A549 (cell line): ENCODE measurements at regions not wholly inside any gene's neighbourhood (a gene's known extent, or its start where the extent isn't known, plus 50 kb on each side); places are given as distances from the start of the nearest gene placed in this dataset.

Source experiments
- ATAC-seq, 2 experiments: fragments of 200-7000 bp in 1 of 2; fragments of >200 bp in 1 of 2; cut with Nextera tagmentation in 1 of 2; cut with Tn5 transposase in 1 of 2; 3 replicates each; pipeline versions ENCODE4 v1.8.0 to v1.9.1; 2018 to 2020; ENCODE audit warnings: mild to moderate bottlenecking in 1 of 2, moderate library complexity in 1 of 2
- CTCF ChIA-PET: fragments of 300-600 bp; sonication (Branson Sonifier 250); formaldehyde crosslinking; extraction: SDS; loops from one replicate; lab custom pipeline; 2021; ENCODE audit warnings: antibody characterized with exemption, inconsistent platforms; lab: Yijun Ruan, JAX
- POLR2A ChIA-PET: fragments of 350-600 bp; formaldehyde crosslinking; extraction: SDS; loops from one replicate; lab custom pipeline; 2021; ENCODE audit warnings: antibody characterized with exemption, inconsistent platforms; lab: Yijun Ruan, JAX
- DNase-seq, 2 experiments: peaks; one replicate each; pipeline versions ENCODE4 v3.0.0 to v3.0.0-alpha.2; 2011 to 2016; ENCODE audit warnings: low read depth in 1 of 2, low spot score in 1 of 2
- FAIRE-seq: peaks from 2 replicates; lab custom pipeline; 2011; peaks lifted over from hg19 to GRCh38; lab: Jason Lieb, UNC
- H3K27ac ChIP-seq, 2 experiments: fragments of >200 bp; sonication (Bioruptor Twin); formaldehyde crosslinking; 3 replicates each; pipeline ENCODE4 v1.5.1; 2016 to 2017
- H3K4me1 ChIP-seq: fragments of >200 bp; sonication (Bioruptor Twin); formaldehyde crosslinking; 3 replicates; pipeline ENCODE4 v1.6.1; 2016
- H3K4me2 ChIP-seq: fragments of >200 bp; sonication (Bioruptor Twin); formaldehyde crosslinking; 3 replicates; pipeline ENCODE4 v1.6.1; 2016
- H3K4me3 ChIP-seq: fragments of >200 bp; sonication (Bioruptor Twin); formaldehyde crosslinking; 3 replicates; pipeline ENCODE4 v1.5.1; 2016
- H3K9me3 ChIP-seq: fragments of >200 bp; sonication (Bioruptor Twin); formaldehyde crosslinking; 3 replicates; pipeline ENCODE4 v1.6.1; 2016
- CBX2 ChIP-seq: fragments of 200-600 bp; sonication (generic); IDR thresholded peaks from 2 replicates; pipeline ENCODE4 v1.6.1; 2016; ENCODE audit warnings: low read depth, mild to moderate bottlenecking, borderline replicate concordance
- CEBPB ChIP-seq, 2 experiments: fragments of >200 bp in 1 of 2; sonication (Bioruptor Twin) in 1 of 2; formaldehyde crosslinking in 1 of 2; IDR thresholded peaks; 2 replicates each; pipeline ENCODE4 v1.6.1; 2012 to 2016
- CHD2 ChIP-seq: fragments of 150-350 bp; IDR thresholded peaks from 2 replicates; pipeline ENCODE4 v1.6.1; 2014; ENCODE audit warnings: low read length; ENCODE audit not compliant: partially characterized antibody
- CHD4 ChIP-seq: fragments of 200-600 bp; sonication (generic); IDR thresholded peaks from 2 replicates; pipeline ENCODE4 v1.6.1; 2016; ENCODE audit warnings: antibody characterized with exemption, mild to moderate bottlenecking, borderline replicate concordance
- EHMT2 ChIP-seq: fragments of 200-600 bp; sonication (generic); IDR thresholded peaks from 2 replicates; pipeline ENCODE4 v1.6.1; 2016; ENCODE audit warnings: antibody characterized with exemption, low read depth, mild to moderate bottlenecking, moderate library complexity
- ELK1 ChIP-seq: fragments of 150-350 bp; IDR thresholded peaks from 2 replicates; pipeline ENCODE4 v1.6.1; 2014; ENCODE audit warnings: low read depth, mild to moderate bottlenecking, low read length
- ESRRA ChIP-seq: fragments of 150-350 bp; IDR thresholded peaks from 2 replicates; pipeline ENCODE4 v1.6.1; 2014; ENCODE audit warnings: mild to moderate bottlenecking, low read length, borderline replicate concordance
- FOSB ChIP-seq: fragments of 250-450 bp; sonication (Bioruptor Pico); IDR thresholded peaks from 2 replicates; pipeline ENCODE4 v1.5.0; 2020; ENCODE audit warnings: mild to moderate bottlenecking, moderate library complexity
- FOSL2 ChIP-seq, 2 experiments: fragments of 450-650 bp in 1 of 2; fragments of >200 bp in 1 of 2; sonication (Bioruptor Twin) in 1 of 2; formaldehyde crosslinking; IDR thresholded peaks; 2 replicates each; pipeline versions ENCODE4 v1.5.0 to v1.6.1; 2016 to 2020; ENCODE audit warnings: mild to moderate bottlenecking in 1 of 2, moderate library complexity in 1 of 2
- GATA3 ChIP-seq: IDR thresholded peaks from 2 replicates; pipeline ENCODE4 v1.6.1; 2012; ENCODE audit warnings: borderline replicate concordance
- HDAC2 ChIP-seq: fragments of 200-600 bp; sonication (generic); IDR thresholded peaks from 2 replicates; pipeline ENCODE4 v1.6.1; 2016
- HMGXB4 ChIP-seq: fragments of 250-450 bp; sonication (Bioruptor Pico); IDR thresholded peaks from 2 replicates; pipeline ENCODE4 v1.5.0; 2021; ENCODE audit warnings: mild to moderate bottlenecking, moderate library complexity, borderline replicate concordance
- HOXB13 ChIP-seq: fragments of 250-450 bp; sonication (Bioruptor Pico); IDR thresholded peaks from 2 replicates; pipeline ENCODE4 v1.5.0; 2020; ENCODE audit warnings: low read depth, mild to moderate bottlenecking, moderate library complexity
- JUN ChIP-seq, 2 experiments: fragments of >200 bp; sonication (Bioruptor Twin); formaldehyde crosslinking; IDR thresholded peaks; 2 replicates in 1 of 2; 3 replicates in 1 of 2; pipeline ENCODE4 v1.6.1; 2016 to 2017
- KDM1A ChIP-seq: fragments of 200-600 bp; sonication (generic); IDR thresholded peaks from 2 replicates; pipeline ENCODE4 v1.6.1; 2016; ENCODE audit warnings: low read depth, mild to moderate bottlenecking
- MAZ ChIP-seq: fragments of 150-350 bp; IDR thresholded peaks from 2 replicates; pipeline ENCODE4 v1.6.1; 2014; ENCODE audit warnings: antibody characterized with exemption, low read depth, low read length, borderline replicate concordance
- NFE2L2 ChIP-seq: fragments of 150-350 bp; conservative IDR thresholded peaks from 2 replicates; pipeline ENCODE4 v1.6.1; 2014; ENCODE audit warnings: low read length
- PHF8 ChIP-seq: fragments of 200-600 bp; sonication (generic); IDR thresholded peaks from 2 replicates; pipeline ENCODE4 v1.6.1; 2016; ENCODE audit warnings: low read depth, mild to moderate bottlenecking, antibody characterized with exemption, moderate library complexity, borderline replicate concordance
- POLR2A ChIP-seq: IDR thresholded peaks from 2 replicates; pipeline ENCODE4 v1.6.1; 2012; ENCODE audit warnings: mild to moderate bottlenecking, low read length
- RCOR1 ChIP-seq: fragments of 150-350 bp; IDR thresholded peaks from 2 replicates; pipeline ENCODE4 v1.6.1; 2014; ENCODE audit warnings: antibody characterized with exemption, low read length, low read depth
- RNF2 ChIP-seq: fragments of 200-600 bp; sonication (generic); IDR thresholded peaks from 2 replicates; pipeline ENCODE4 v1.6.1; 2016; ENCODE audit warnings: low read depth, mild to moderate bottlenecking, antibody characterized with exemption, moderate library complexity, borderline replicate concordance
- TFCP2L1 ChIP-seq: fragments of 250-450 bp; sonication (Bioruptor Pico); IDR thresholded peaks from 2 replicates; pipeline ENCODE4 v1.5.0; 2021; ENCODE audit warnings: mild to moderate bottlenecking
- ZC3H11A ChIP-seq: fragments of 450-650 bp; IDR thresholded peaks from 2 replicates; pipeline ENCODE4 v1.6.1; 2014; ENCODE audit warnings: antibody characterized with exemption, mild to moderate bottlenecking
- ZNF302 ChIP-seq: fragments of 250-450 bp; sonication (Bioruptor Pico); IDR thresholded peaks from 2 replicates; pipeline ENCODE4 v1.9.0; 2021; ENCODE audit warnings: inconsistent platforms, mild to moderate bottlenecking, moderate library complexity
- ZSCAN20 ChIP-seq: fragments of 250-450 bp; sonication (Bioruptor Pico); IDR thresholded peaks from 2 replicates; pipeline ENCODE4 v1.8.0; 2022; ENCODE audit warnings: mild to moderate bottlenecking, moderate library complexity
- WGBS: methylation state at CpG from one replicate; pipeline ENCODE4 v1.1.6; 2017; ENCODE audit errors: missing lambda C conversion rate; 5-methylcytosine and 5-hydroxymethylcytosine counted together
- TF ChIP-seq, protein P1 (sequence below): fragments of 450-650 bp; IDR thresholded peaks from 2 replicates; pipeline ENCODE4 v1.6.1; 2014; ENCODE audit warnings: antibody characterized with exemption
- TF ChIP-seq, protein P2 (sequence below): IDR thresholded peaks from 2 replicates; pipeline ENCODE4 v1.6.1; 2012
- TF ChIP-seq, protein P3 (sequence below): IDR thresholded peaks from 2 replicates; pipeline ENCODE4 v1.6.1; 2012; ENCODE audit warnings: low read depth, borderline replicate concordance

DNA sequence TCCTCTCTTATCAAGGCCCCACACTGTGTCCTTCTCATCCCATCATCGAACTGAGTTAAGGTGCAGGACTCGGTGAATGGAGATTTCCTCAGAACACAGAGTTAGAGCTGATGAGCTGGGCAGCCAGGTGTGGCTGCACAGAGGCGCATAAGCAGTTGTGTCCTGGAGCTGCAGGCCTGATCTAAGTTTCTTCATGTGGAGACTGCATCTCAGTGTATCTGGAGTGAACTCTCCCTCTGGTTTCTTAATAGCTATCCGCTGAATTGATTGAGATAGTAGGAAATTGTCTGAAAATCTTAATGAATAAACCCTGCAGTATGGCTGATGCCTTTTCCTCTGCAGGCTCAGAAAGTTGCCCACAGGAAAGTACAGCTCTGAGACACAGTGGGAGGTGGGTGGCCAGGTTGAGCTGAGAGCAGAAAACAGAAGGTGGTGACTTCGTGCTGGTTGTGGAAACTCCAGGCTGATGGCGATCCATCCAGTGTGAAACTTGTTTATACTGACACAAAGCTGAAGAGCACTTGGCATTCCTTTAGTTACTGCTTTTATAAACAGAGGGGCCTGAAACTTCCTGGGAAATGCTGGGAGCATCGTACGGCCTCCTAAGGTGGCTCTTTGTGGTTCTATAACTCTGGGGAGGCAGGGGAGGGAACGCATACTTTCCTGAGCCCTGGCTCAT, 67.4 kb upstream of the F3 start:
- WGBS: 78% methylated on average over 9 of the region's 9 CpGs
- Histone ChIP-seq H3K9me3 (no peaks in the 10 kb centered on the region), H3K27ac (peak overlapping the region; percentile 48 to 76; a peak in 5 of 6 replicates), H3K4me1 (peaks cover 22% of the 10 kb centered on the region), H3K4me3 (no peak overlapping the region)
- no peak for FAIRE-seq
- ATAC-seq: peak in 1 of 2 experiments; percentile 22; a peak in 2 of 6 replicates
- POLR2A ChIA-PET: no interaction called here
- DNase-seq: no peak
- CTCF ChIA-PET: no interaction called here
- no peak for TF ChIP-seq ZSCAN20 (CRISPR knock-in tag)
- TF ChIP-seq RCOR1: no peak
- no peak for TF ChIP-seq EHMT2
- TF ChIP-seq ELK1: no peak
- no peak for TF ChIP-seq CHD4
- no peak for TF ChIP-seq ZC3H11A
- no peak for TF ChIP-seq HMGXB4 (CRISPR knock-in tag)
- TF ChIP-seq CEBPB (IDR thresholded peaks at IDR 0.05): no peak
- no peak for TF ChIP-seq HDAC2
- no peak for TF ChIP-seq NFE2L2
- TF ChIP-seq ZNF302 (CRISPR knock-in tag): no peak
- TF ChIP-seq JUN (IDR thresholded peaks at IDR 0.05): no peak
- no peak for TF ChIP-seq FOSL2 (IDR thresholded peaks at IDR 0.05)
- no peak for TF ChIP-seq FOSL2 (CRISPR knock-in tag; IDR thresholded peaks at IDR 0.05)
- no peak for TF ChIP-seq POLR2A
- TF ChIP-seq, protein P1, sequence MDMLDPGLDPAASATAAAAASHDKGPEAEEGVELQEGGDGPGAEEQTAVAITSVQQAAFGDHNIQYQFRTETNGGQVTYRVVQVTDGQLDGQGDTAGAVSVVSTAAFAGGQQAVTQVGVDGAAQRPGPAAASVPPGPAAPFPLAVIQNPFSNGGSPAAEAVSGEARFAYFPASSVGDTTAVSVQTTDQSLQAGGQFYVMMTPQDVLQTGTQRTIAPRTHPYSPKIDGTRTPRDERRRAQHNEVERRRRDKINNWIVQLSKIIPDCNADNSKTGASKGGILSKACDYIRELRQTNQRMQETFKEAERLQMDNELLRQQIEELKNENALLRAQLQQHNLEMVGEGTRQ: no peak
- TF ChIP-seq HOXB13 (CRISPR knock-in tag): no peak
- TF ChIP-seq KDM1A: no peak
- TF ChIP-seq RNF2: no peak
- TF ChIP-seq ESRRA: no peak
- TF ChIP-seq, all 56 proteins: peak for 0
- peak overlapping the region; percentile 66 for H3K4me2 ChIP-seq

DNA sequence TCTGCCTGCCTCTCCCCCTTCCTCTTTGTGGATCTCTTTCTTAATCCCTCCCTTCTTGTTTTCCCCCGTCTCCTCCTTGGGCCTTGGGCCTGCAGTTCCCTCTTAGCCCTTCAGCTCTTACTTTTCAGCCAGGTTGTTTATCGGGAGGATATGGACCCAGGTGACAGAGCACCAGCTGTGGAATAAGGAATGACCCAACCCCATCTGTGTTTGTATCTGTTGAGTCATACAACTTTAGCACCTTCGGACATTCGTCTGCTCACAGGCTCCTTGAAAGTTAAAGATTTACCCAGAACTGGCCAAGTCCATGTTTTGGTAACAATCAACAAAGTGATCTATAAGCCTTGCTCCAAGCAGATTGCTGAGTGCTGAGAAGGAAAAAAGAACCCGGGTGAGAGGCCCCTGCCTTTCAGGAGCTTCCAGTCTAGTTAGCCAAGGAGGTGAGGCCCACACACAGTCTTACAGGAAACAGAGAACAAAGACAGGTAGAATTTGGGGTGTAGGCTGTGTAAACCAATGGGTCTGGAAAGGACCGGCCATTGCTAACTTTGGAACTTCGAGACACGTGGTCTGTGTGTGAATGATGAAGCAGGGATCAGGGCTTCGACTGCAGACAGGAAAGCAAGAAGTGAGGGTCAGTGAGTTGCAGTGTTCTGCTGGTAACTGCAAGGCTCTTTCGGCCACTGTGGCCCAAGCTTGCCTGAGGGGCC, 66.7 kb upstream of the F3 start:
- Histone ChIP-seq H3K27ac (peak overlapping the region; percentile 48 to 76; a peak in 5 of 6 replicates), H3K9me3 (no peaks in the 10 kb centered on the region)
- TF ChIP-seq CBX2 (no peak), CHD2 (no peak), ESRRA (no peak), FOSB (CRISPR knock-in tag) (no peak), PHF8 (no peak), TFCP2L1 (no peak), MAZ (no peak), EHMT2 (no peak), FOSL2 (IDR thresholded peaks at IDR 0.05) (no peak), FOSL2 (CRISPR knock-in tag; IDR thresholded peaks at IDR 0.05) (peak; percentile 28; the same call in 1 of the 2 replicates), GATA3 (peak; percentile 37; the same call in 1 of the 2 replicates), NFE2L2 (no peak), HDAC2 (no peak)
- TF ChIP-seq, protein P2, sequence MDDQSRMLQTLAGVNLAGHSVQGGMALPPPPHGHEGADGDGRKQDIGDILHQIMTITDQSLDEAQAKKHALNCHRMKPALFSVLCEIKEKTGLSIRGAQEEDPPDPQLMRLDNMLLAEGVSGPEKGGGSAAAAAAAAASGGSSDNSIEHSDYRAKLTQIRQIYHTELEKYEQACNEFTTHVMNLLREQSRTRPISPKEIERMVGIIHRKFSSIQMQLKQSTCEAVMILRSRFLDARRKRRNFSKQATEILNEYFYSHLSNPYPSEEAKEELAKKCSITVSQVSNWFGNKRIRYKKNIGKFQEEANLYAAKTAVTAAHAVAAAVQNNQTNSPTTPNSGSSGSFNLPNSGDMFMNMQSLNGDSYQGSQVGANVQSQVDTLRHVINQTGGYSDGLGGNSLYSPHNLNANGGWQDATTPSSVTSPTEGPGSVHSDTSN: no peak
- TF ChIP-seq, protein P3, sequence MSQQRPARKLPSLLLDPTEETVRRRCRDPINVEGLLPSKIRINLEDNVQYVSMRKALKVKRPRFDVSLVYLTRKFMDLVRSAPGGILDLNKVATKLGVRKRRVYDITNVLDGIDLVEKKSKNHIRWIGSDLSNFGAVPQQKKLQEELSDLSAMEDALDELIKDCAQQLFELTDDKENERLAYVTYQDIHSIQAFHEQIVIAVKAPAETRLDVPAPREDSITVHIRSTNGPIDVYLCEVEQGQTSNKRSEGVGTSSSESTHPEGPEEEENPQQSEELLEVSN: no peak
- TF ChIP-seq, all 56 proteins: peak for 2
- ChIA-PET CTCF (no interaction called here), POLR2A (no interaction called here)
- Histone ChIP-seq H3K4me3 (no peak overlapping the region), H3K4me2 (peak overlapping the region; percentile 66), H3K4me1 (peaks cover 22% of the 10 kb centered on the region)
- ATAC-seq: peak; percentile 87 to 91
- no peak for FAIRE-seq
- peak; percentile 33 to 66 for DNase-seq
- WGBS: 44% methylated on average over 10 of the region's 10 CpGs
